Loucy (cell line): ENCODE measurements at regions not wholly inside any gene's neighbourhood (a gene's known extent, or its start where the extent isn't known, plus 50 kb on each side); places are given as distances from the start of the nearest gene placed in this dataset.

Experiments used
- H2AFZ ChIP-seq: fragments of 200-600 bp; sonication (generic); 2 replicates; pipeline ENCODE4 v1.6.0; 2016; ENCODE audit warnings: antibody characterized with exemption, mild to moderate bottlenecking, low read length, moderate library complexity
- H3F3A ChIP-seq: fragments of 200-600 bp; 2 replicates; pipeline ENCODE4 v1.6.0; 2016; ENCODE audit warnings: antibody characterized with exemption, low read depth, mild to moderate bottlenecking
- H3K27me3 ChIP-seq: fragments of 200-600 bp; sonication (generic); 2 replicates; pipeline ENCODE4 v1.6.1; 2014; ENCODE audit warnings: low read length, mild to moderate bottlenecking; ENCODE audit not compliant: insufficient read depth, poor library complexity, severe bottlenecking
- H3K36me3 ChIP-seq: fragments of 200-600 bp; sonication (generic); 2 replicates; pipeline ENCODE4 v1.6.1; 2016; ENCODE audit warnings: low read length; ENCODE audit not compliant: insufficient read depth
- H3K4me1 ChIP-seq: fragments of 200-600 bp; sonication (generic); 2 replicates; pipeline ENCODE4 v1.5.1; 2014; ENCODE audit warnings: low read length, mild to moderate bottlenecking; ENCODE audit not compliant: insufficient read depth, poor library complexity, severe bottlenecking
- H3K4me2 ChIP-seq: fragments of 200-600 bp; sonication (generic); 2 replicates; pipeline ENCODE4 v1.6.0; 2014; ENCODE audit warnings: antibody characterized with exemption, low read length, low read depth, mild to moderate bottlenecking; ENCODE audit not compliant: poor library complexity, severe bottlenecking
- H3K4me3 ChIP-seq: fragments of 200-600 bp; sonication (generic); 2 replicates; pipeline ENCODE4 v1.5.1; 2014; ENCODE audit warnings: low read length, mild to moderate bottlenecking, mixed read lengths; ENCODE audit not compliant: poor library complexity, severe bottlenecking
- H3K79me2 ChIP-seq: fragments of 200-600 bp; sonication (generic); 2 replicates; pipeline ENCODE4 v1.6.1; 2014; ENCODE audit warnings: low read length; ENCODE audit not compliant: insufficient read depth
- H3K9ac ChIP-seq: fragments of 200-600 bp; sonication (generic); 2 replicates; pipeline ENCODE4 v1.6.0; 2014; ENCODE audit warnings: mild to moderate bottlenecking, low read depth, low read length, moderate library complexity; ENCODE audit not compliant: poor library complexity, severe bottlenecking
- H3K9me2 ChIP-seq: fragments of 200-600 bp; sonication (generic); replicated peaks from 2 replicates; pipeline ENCODE4 v1.6.1; 2016; ENCODE audit warnings: low read depth, low read length, mixed read lengths
- H3K9me3 ChIP-seq: fragments of 200-600 bp; sonication (generic); 2 replicates; pipeline ENCODE4 v1.6.1; 2014; ENCODE audit warnings: mild to moderate bottlenecking, antibody characterized with exemption, low read length, low read depth; ENCODE audit not compliant: insufficient read depth
- H4K20me1 ChIP-seq: fragments of 200-600 bp; sonication (generic); 2 replicates; pipeline ENCODE4 v1.6.0; 2014; ENCODE audit warnings: antibody characterized with exemption, low read length, mild to moderate bottlenecking; ENCODE audit not compliant: insufficient read depth, poor library complexity, severe bottlenecking
- EZH2phosphoT487 ChIP-seq: fragments of 200-600 bp; IDR thresholded peaks from 2 replicates; pipeline ENCODE4 v1.6.1; 2018; ENCODE audit warnings: antibody characterized with exemption, mild to moderate bottlenecking, moderate library complexity, borderline replicate concordance
- TF ChIP-seq, protein P1 (sequence below): fragments of 200-600 bp; sonication (generic); conservative IDR thresholded peaks from 2 replicates; pipeline ENCODE4 v1.5.1; 2014; ENCODE audit warnings: mild to moderate bottlenecking, antibody characterized with exemption, low read length

DNA sequence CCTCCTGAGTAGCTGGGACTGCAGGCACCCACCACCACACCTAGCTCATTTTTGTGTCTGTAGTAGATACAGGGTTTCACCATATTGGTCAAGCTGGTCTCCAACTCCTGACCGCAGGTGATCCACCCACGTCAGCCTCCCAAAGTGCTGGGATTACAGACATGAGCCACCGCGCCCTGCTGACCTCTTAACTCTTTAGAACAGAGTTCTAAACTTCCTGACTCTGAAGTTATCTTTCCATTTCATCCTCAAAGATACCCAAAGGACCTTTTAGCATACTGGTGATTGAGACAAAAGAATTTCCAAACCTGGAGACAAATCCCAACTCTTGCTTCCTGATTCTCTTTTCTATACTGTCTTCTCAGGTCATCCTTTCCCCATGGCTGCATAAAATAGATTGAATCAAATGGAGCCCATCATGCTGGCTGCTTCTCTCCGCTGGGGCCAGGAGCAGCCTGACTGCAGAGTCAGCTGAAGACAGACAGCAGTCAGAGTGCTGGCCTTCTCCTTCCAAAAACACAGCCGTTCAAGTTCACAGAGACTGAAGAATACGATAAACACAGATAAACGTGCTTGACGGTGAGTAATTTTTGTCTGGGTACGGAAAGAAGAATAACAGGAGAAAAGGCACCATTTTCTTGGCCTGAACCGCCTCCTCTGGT, 76.5 kb upstream of the ATF7IP2 start:
- Histone ChIP-seq H3K4me2 (no peak overlapping the region), H3F3A (no peaks in the 10 kb centered on the region), H3K79me2 (no peaks in the 10 kb centered on the region), H3K4me1 (no peaks in the 10 kb centered on the region), H3K27me3 (no peaks in the 10 kb centered on the region), H3K36me3 (no peaks in the 10 kb centered on the region), H3K4me3 (no peak overlapping the region), H3K9ac (no peak overlapping the region), H3K9me2 (no peaks in the 10 kb centered on the region), H3K9me3 (no peaks in the 10 kb centered on the region), H2AFZ (no peak overlapping the region), H4K20me1 (no peaks in the 10 kb centered on the region)
- no peak for TF ChIP-seq EZH2phosphoT487
- TF ChIP-seq, protein P1, sequence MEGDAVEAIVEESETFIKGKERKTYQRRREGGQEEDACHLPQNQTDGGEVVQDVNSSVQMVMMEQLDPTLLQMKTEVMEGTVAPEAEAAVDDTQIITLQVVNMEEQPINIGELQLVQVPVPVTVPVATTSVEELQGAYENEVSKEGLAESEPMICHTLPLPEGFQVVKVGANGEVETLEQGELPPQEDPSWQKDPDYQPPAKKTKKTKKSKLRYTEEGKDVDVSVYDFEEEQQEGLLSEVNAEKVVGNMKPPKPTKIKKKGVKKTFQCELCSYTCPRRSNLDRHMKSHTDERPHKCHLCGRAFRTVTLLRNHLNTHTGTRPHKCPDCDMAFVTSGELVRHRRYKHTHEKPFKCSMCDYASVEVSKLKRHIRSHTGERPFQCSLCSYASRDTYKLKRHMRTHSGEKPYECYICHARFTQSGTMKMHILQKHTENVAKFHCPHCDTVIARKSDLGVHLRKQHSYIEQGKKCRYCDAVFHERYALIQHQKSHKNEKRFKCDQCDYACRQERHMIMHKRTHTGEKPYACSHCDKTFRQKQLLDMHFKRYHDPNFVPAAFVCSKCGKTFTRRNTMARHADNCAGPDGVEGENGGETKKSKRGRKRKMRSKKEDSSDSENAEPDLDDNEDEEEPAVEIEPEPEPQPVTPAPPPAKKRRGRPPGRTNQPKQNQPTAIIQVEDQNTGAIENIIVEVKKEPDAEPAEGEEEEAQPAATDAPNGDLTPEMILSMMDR, result no peak

DNA sequence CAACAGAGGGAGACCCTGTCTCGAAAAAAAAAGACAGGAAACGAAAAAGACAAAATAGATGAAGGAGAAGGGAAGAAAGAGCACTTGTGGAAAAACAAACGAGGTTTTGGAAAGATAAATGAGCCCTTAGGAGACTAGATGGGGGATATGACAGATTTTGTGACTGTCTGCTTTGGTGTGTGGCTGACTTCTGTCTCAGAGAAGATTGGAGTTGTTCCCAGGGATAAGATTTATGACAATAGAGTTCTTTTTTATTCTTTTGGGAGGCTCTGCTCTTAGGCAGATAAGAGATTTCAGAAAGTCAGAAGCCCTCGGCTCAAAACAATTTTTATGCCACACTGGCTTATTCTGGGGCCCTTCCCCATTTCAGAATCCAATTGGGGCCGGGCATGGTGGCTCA, 73.9 kb upstream of the ATF7IP2 start:
- no peak overlapping the region for H3K4me3 ChIP-seq
- H3F3A ChIP-seq, result no peaks in the 10 kb centered on the region
- no peak overlapping the region for H3K9ac ChIP-seq
- no peaks in the 10 kb centered on the region for H3K79me2 ChIP-seq
- no peaks in the 10 kb centered on the region for H4K20me1 ChIP-seq
- TF ChIP-seq, protein P1, result no peak
- no peak for TF ChIP-seq EZH2phosphoT487
- no peaks in the 10 kb centered on the region for H3K4me1 ChIP-seq
- H3K27me3 ChIP-seq, result no peaks in the 10 kb centered on the region
- H3K9me2 ChIP-seq, result no peaks in the 10 kb centered on the region
- H3K36me3 ChIP-seq, result no peaks in the 10 kb centered on the region
- no peak overlapping the region for H3K4me2 ChIP-seq
- no peak overlapping the region for H2AFZ ChIP-seq
- no peaks in the 10 kb centered on the region for H3K9me3 ChIP-seq

DNA sequence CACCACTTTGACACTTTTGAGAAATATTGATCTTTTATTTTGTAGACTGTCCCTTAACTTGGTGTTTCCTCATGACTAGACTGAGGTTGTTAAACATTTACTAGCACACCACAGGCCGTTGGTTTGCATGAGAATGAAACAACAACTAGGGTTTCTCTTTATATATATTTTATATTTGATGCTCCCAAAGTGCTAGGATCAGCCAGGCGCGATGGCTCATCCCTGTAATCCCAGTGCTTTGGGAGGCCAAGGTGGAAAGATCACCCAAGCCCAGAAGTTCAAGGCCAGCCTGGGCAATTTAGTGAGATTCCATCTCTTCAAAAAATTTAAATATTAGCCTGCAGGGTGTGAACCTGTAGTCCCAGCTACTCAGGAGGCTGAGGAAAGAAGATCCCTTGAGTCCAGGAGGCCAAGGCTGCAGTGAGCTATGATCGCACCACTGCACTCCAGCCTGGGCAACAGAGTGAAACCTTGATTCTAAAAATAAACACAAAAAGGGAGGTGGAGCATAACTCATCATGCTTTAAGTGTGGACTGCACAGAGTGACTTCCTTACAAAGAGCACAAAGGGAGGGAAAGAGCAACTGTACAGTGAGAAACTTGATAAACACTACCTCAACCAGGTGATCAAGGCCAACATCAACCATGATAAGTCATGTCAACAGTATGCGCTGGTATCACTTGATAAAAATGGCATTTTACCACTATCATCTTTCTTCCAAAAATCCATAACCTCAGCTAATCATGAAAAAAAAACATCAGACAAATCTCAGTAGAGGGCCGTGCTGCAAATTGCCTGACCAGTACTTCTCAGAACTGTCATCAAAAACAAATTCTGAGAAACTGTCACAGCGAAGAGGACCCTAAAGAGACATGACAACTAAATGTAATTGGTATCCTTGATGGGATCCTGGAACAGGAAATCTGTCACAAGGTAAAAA, 72.8 kb upstream of the ATF7IP2 start:
- H3K27me3 ChIP-seq, result no peaks in the 10 kb centered on the region
- no peak overlapping the region for H2AFZ ChIP-seq
- H3K4me3 ChIP-seq, result no peak overlapping the region
- H3K9ac ChIP-seq, result no peak overlapping the region
- H3F3A ChIP-seq, result no peaks in the 10 kb centered on the region
- no peaks in the 10 kb centered on the region for H3K79me2 ChIP-seq
- H4K20me1 ChIP-seq, result no peaks in the 10 kb centered on the region
- TF ChIP-seq, protein P1, result no peak
- TF ChIP-seq EZH2phosphoT487, result no peak
- no peaks in the 10 kb centered on the region for H3K4me1 ChIP-seq
- no peaks in the 10 kb centered on the region for H3K9me2 ChIP-seq
- no peaks in the 10 kb centered on the region for H3K36me3 ChIP-seq
- no peaks in the 10 kb centered on the region for H3K9me3 ChIP-seq
- H3K4me2 ChIP-seq, result no peak overlapping the region
